Naive thymus-derived CD4-positive, alpha-beta T cell (primary cell): ENCODE measurements at regions not wholly inside any gene's neighbourhood (a gene's known extent, or its start where the extent isn't known, plus 50 kb on each side); places are given as distances from the start of the nearest gene placed in this dataset.

ENCODE experiments used
- ATAC-seq: fragments of 150-1000 bp; cut with Tn5 transposase; 2 replicates; pipeline ENCODE4 v1.10.0; 2021; ENCODE audit warnings: mild to moderate bottlenecking, moderate library complexity
- CTCF ChIA-PET: fragments of 350-600 bp; sonication (Branson Sonifier 250); formaldehyde crosslinking; loops from one replicate; lab custom pipeline; 2021; ENCODE audit warnings: antibody characterized with exemption; lab: Charles Lee
- POLR2A ChIA-PET: fragments of 350-600 bp; sonication (Branson Sonifier 250); formaldehyde crosslinking; loops from one replicate; lab custom pipeline; 2021; ENCODE audit warnings: antibody characterized with exemption, inconsistent platforms; lab: Charles Lee
- DNase-seq, 9 donors: peaks; one replicate each; pipeline versions ENCODE4 v3.0.0 to v3.0.0-alpha.2; 2020 to 2022; ENCODE audit warnings: mixed read lengths in 1 of 9
- H3K27ac ChIP-seq: one replicate; pipeline ENCODE4 v1.7.0; 2013; ENCODE audit warnings: mild to moderate bottlenecking, low read depth, low read length, moderate library complexity
- H3K27me3 ChIP-seq, 2 donors: one replicate each; pipeline ENCODE4 v1.7.0; 2013; ENCODE audit warnings: low read length in 2 of 2, mild to moderate bottlenecking in 2 of 2, moderate library complexity in 2 of 2; ENCODE audit not compliant: control insufficient read depth in 2 of 2, insufficient read depth in 2 of 2
- H3K36me3 ChIP-seq, 3 experiments: 1 replicate in 2 of 3; 2 replicates in 1 of 3; pipeline ENCODE4 v1.7.0; 2013; ENCODE audit warnings: low read length in 3 of 3, mild to moderate bottlenecking in 3 of 3, moderate library complexity in 1 of 3; ENCODE audit not compliant: insufficient read depth in 3 of 3, control insufficient read depth in 2 of 3
- H3K4me1 ChIP-seq, 2 donors: one replicate each; pipeline ENCODE4 v1.7.0; 2013; ENCODE audit warnings: low read length in 2 of 2, mild to moderate bottlenecking in 2 of 2, moderate library complexity in 1 of 2; ENCODE audit not compliant: control insufficient read depth in 2 of 2, insufficient read depth in 2 of 2
- H3K4me3 ChIP-seq: 2 replicates; pipeline ENCODE4 v1.7.0; 2013; ENCODE audit warnings: mild to moderate bottlenecking, low read length
- H3K9me3 ChIP-seq, 3 experiments: 1 replicate in 2 of 3; 2 replicates in 1 of 3; pipeline ENCODE4 v1.7.0; 2013; ENCODE audit warnings: low read length in 3 of 3; ENCODE audit not compliant: control insufficient read depth in 2 of 3
- H3K27ac Mint-ChIP-seq, 9 donors: one replicate each; pipeline ENCODE4 v1.8.0; 2020 to 2022; ENCODE audit warnings: mixed read lengths in 9 of 9, mild to moderate bottlenecking in 8 of 9, moderate library complexity in 5 of 9, inconsistent platforms in 2 of 9
- H3K27me3 Mint-ChIP-seq, 5 donors: one replicate each; pipeline ENCODE4 v1.8.0; 2021 to 2022; ENCODE audit warnings: mixed read lengths in 5 of 5, mild to moderate bottlenecking in 1 of 5
- H3K36me3 Mint-ChIP-seq, 5 donors: one replicate each; pipeline ENCODE4 v1.8.0; 2020 to 2022; ENCODE audit warnings: mixed read lengths in 5 of 5, mild to moderate bottlenecking in 3 of 5, inconsistent platforms in 1 of 5
- H3K4me1 Mint-ChIP-seq, 7 donors: one replicate each; pipeline ENCODE4 v1.8.0; 2020 to 2022; ENCODE audit warnings: mixed read lengths in 7 of 7, mild to moderate bottlenecking in 3 of 7, inconsistent platforms in 1 of 7
- H3K4me3 Mint-ChIP-seq, 10 donors: one replicate each; pipeline ENCODE4 v1.8.0; 2020 to 2022; ENCODE audit warnings: mild to moderate bottlenecking in 10 of 10, mixed read lengths in 10 of 10, moderate library complexity in 6 of 10, inconsistent platforms in 2 of 10
- H3K9me3 Mint-ChIP-seq, 11 donors: one replicate each; pipeline ENCODE4 v1.8.0; 2020 to 2022; ENCODE audit warnings: mixed read lengths in 11 of 11, mild to moderate bottlenecking in 4 of 11, inconsistent platforms in 1 of 11, moderate library complexity in 1 of 11
- intact Hi-C, 2 donors: fragments of 100-400 bp; cut with micrococcal nuclease; formaldehyde crosslinking; loops; one replicate each; pipeline ENCODE4 v1.15.1; 2023

GRCh38 chr9:119487118-119487827 is 118.0 kb upstream of the BRINP1 start:
- no peak overlapping the region for H3K27ac ChIP-seq
- H3K36me3 ChIP-seq = no peaks in the 10 kb centered on the region
- H3K9me3 ChIP-seq = no peaks in the 10 kb centered on the region
- ATAC-seq = no peak
- H3K4me3 ChIP-seq = no peak overlapping the region
- CTCF ChIA-PET = no interaction called here
- no peak for DNase-seq
- H3K27me3 Mint-ChIP-seq = no peaks in the 10 kb centered on the region
- H3K36me3 Mint-ChIP-seq = no peaks in the 10 kb centered on the region
- peaks cover 0 to 12% (median 2%) of the 10 kb centered on the region in 11 donors for H3K9me3 Mint-ChIP-seq
- POLR2A ChIA-PET = no interaction called here
- intact Hi-C loops = no loop called here
- no peaks in the 10 kb centered on the region for H3K27me3 ChIP-seq
- no peaks in the 10 kb centered on the region for H3K4me1 Mint-ChIP-seq
- no peaks in the 10 kb centered on the region for H3K4me1 ChIP-seq
- no peak overlapping the region for H3K27ac Mint-ChIP-seq
- no peak overlapping the region for H3K4me3 Mint-ChIP-seq

- DNase-seq = no peak
- Mint-ChIP-seq H3K27ac (no peak overlapping the region), H3K27me3 (peaks cover 0 to 4% (median 0%) of the 10 kb centered on the region in 5 donors), H3K4me3 (no peak overlapping the region), H3K36me3 (no peaks in the 10 kb centered on the region), H3K4me1 (no peaks in the 10 kb centered on the region), H3K9me3 (peaks cover 0 to 17% (median 2%) of the 10 kb centered on the region in 11 donors)
- no peaks in the 10 kb centered on the region for H3K4me1 ChIP-seq
- H3K27ac ChIP-seq = no peak overlapping the region
- intact Hi-C loops = no loop called here
- H3K4me3 ChIP-seq = no peak overlapping the region
- POLR2A ChIA-PET = no interaction called here
- CTCF ChIA-PET = no interaction called here
- no peaks in the 10 kb centered on the region for H3K36me3 ChIP-seq
- H3K27me3 ChIP-seq = no peaks in the 10 kb centered on the region
- ATAC-seq = no peak
- H3K9me3 ChIP-seq = no peaks in the 10 kb centered on the region
These were observed 113.9 kb upstream of the BRINP1 start for GRCh38 chr9:119483153-119483552.

GRCh38 chr9:119477197-119477596 is 108.0 kb upstream of the BRINP1 start:
- Histone ChIP-seq H3K27me3 (no peaks in the 10 kb centered on the region), H3K9me3 (no peaks in the 10 kb centered on the region), H3K4me3 (no peak overlapping the region), H3K4me1 (no peaks in the 10 kb centered on the region), H3K27ac (no peak overlapping the region), H3K36me3 (no peaks in the 10 kb centered on the region)
- intact Hi-C loops = no loop called here
- ChIA-PET CTCF (no interaction called here), POLR2A (no interaction called here)
- ATAC-seq (no peak), DNase-seq (no peak)
- no peak overlapping the region for H3K27ac Mint-ChIP-seq
- peaks cover 0 to 4% (median 0%) of the 10 kb centered on the region in 5 donors for H3K27me3 Mint-ChIP-seq
- H3K36me3 Mint-ChIP-seq = no peaks in the 10 kb centered on the region
- H3K4me3 Mint-ChIP-seq = no peak overlapping the region
- H3K4me1 Mint-ChIP-seq = no peaks in the 10 kb centered on the region
- peaks cover 0 to 26% (median under 1%) of the 10 kb centered on the region in 11 donors for H3K9me3 Mint-ChIP-seq

- H3K27me3 ChIP-seq = no peaks in the 10 kb centered on the region
- H3K4me3 ChIP-seq = no peak overlapping the region
- ChIA-PET POLR2A (no interaction called here), CTCF (no interaction called here)
- intact Hi-C loops = no loop called here
- ATAC-seq = no peak
- no peak overlapping the region for H3K27ac ChIP-seq
- H3K27me3 Mint-ChIP-seq = peaks cover 0 to 7% (median 0%) of the 10 kb centered on the region in 5 donors
- DNase-seq = no peak
- H3K27ac Mint-ChIP-seq = no peak overlapping the region
- H3K9me3 ChIP-seq = no peaks in the 10 kb centered on the region
- H3K36me3 Mint-ChIP-seq = peaks cover 0 to 5% (median 0%) of the 10 kb centered on the region in 5 donors
- peaks cover 0 to 24% (median 5%) of the 10 kb centered on the region in 11 donors for H3K9me3 Mint-ChIP-seq
- H3K4me1 ChIP-seq = no peaks in the 10 kb centered on the region
- H3K4me1 Mint-ChIP-seq = no peaks in the 10 kb centered on the region
- H3K4me3 Mint-ChIP-seq = no peak overlapping the region
- H3K36me3 ChIP-seq = no peaks in the 10 kb centered on the region
These were observed 88.8 kb upstream of the BRINP1 start for GRCh38 chr9:119458068-119458467.

GRCh38 chr9:119453980-119454379 is 84.7 kb upstream of the BRINP1 start:
- ChIA-PET POLR2A (no interaction called here), CTCF (no interaction called here)
- Mint-ChIP-seq H3K4me3 (no peak overlapping the region), H3K27ac (no peak overlapping the region), H3K36me3 (peaks cover 0 to 10% (median 0%) of the 10 kb centered on the region in 5 donors), H3K27me3 (no peaks in the 10 kb centered on the region), H3K4me1 (no peaks in the 10 kb centered on the region), H3K9me3 (peaks cover 0 to 24% (median 9%) of the 10 kb centered on the region in 11 donors)
- H3K27me3 ChIP-seq = no peaks in the 10 kb centered on the region
- DNase-seq (no peak), ATAC-seq (no peak)
- H3K4me1 ChIP-seq = no peaks in the 10 kb centered on the region
- no peaks in the 10 kb centered on the region for H3K36me3 ChIP-seq
- H3K27ac ChIP-seq = no peak overlapping the region
- no peak overlapping the region for H3K4me3 ChIP-seq
- intact Hi-C loops = no loop called here
- H3K9me3 ChIP-seq = no peaks in the 10 kb centered on the region

- no peak overlapping the region for H3K27ac Mint-ChIP-seq
- Histone ChIP-seq H3K4me3 (no peak overlapping the region), H3K9me3 (no peaks in the 10 kb centered on the region), H3K27ac (no peak overlapping the region), H3K27me3 (no peaks in the 10 kb centered on the region), H3K4me1 (no peaks in the 10 kb centered on the region), H3K36me3 (no peaks in the 10 kb centered on the region)
- H3K4me1 Mint-ChIP-seq = no peaks in the 10 kb centered on the region
- peaks cover 0 to 10% (median 0%) of the 10 kb centered on the region in 5 donors for H3K36me3 Mint-ChIP-seq
- intact Hi-C loops = no loop called here
- peaks cover 0 to 24% (median 9%) of the 10 kb centered on the region in 11 donors for H3K9me3 Mint-ChIP-seq
- H3K27me3 Mint-ChIP-seq = no peaks in the 10 kb centered on the region
- ATAC-seq (no peak), DNase-seq (no peak)
- H3K4me3 Mint-ChIP-seq = no peak overlapping the region
- POLR2A ChIA-PET = no interaction called here
- CTCF ChIA-PET = no interaction called here
These were observed 84.3 kb upstream of the BRINP1 start for GRCh38 chr9:119453490-119453911.

GRCh38 chr9:119451426-119451825 is 82.2 kb upstream of the BRINP1 start:
- ATAC-seq = no peak
- Mint-ChIP-seq H3K4me3 (no peak overlapping the region), H3K9me3 (peaks cover 0 to 24% (median 8%) of the 10 kb centered on the region in 11 donors), H3K4me1 (no peaks in the 10 kb centered on the region), H3K27ac (no peak overlapping the region), H3K27me3 (peaks cover 0 to 4% (median 0%) of the 10 kb centered on the region in 5 donors), H3K36me3 (peaks cover 0 to 10% (median 0%) of the 10 kb centered on the region in 5 donors)
- POLR2A ChIA-PET = no interaction called here
- no peaks in the 10 kb centered on the region for H3K9me3 ChIP-seq
- no peak for DNase-seq
- H3K36me3 ChIP-seq = no peaks in the 10 kb centered on the region
- no peak overlapping the region for H3K4me3 ChIP-seq
- H3K27ac ChIP-seq = no peak overlapping the region
- H3K27me3 ChIP-seq = no peaks in the 10 kb centered on the region
- H3K4me1 ChIP-seq = no peaks in the 10 kb centered on the region
- intact Hi-C loops = no loop called here
- CTCF ChIA-PET = no interaction called here
